GM12875 (cell line): ENCODE measurements at regions not wholly inside any gene's neighbourhood (a gene's known extent, or its start where the extent isn't known, plus 50 kb on each side); places are given as distances from the start of the nearest gene placed in this dataset.

Experiments
- H3K4me3 ChIP-seq: one replicate; pipeline ENCODE4 v1.5.1; 2011; ENCODE audit warnings: low read depth, low read length, control low read depth
- CTCF ChIP-seq: IDR thresholded peaks from 2 replicates; pipeline ENCODE4 v1.5.1; 2011; ENCODE audit warnings: low read depth, mild to moderate bottlenecking, control low read depth, inconsistent platforms, low read length, moderate library complexity, borderline replicate concordance; ENCODE audit not compliant: insufficient read depth

DNA sequence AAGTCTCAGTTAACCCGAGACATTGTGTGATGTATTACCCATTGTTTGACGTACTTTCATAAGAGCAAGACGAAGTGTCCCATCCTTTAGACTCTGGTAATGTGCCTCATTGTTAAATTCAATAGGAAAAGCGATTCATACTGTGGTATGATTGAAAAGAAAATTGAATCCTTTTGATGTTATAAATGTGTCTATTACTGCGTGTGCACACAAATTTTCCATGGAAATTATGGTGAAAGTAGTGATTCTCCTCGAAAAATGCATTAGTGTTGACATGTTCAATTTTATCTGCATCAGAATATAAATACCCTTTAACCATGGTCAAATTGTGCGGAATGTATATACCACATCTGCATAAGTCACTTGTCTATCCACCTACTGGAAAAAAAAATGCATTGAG is 386.8 kb downstream of the INSC start:
- no peak overlapping the region for H3K4me3 ChIP-seq
- TF ChIP-seq CTCF, result no peak

DNA sequence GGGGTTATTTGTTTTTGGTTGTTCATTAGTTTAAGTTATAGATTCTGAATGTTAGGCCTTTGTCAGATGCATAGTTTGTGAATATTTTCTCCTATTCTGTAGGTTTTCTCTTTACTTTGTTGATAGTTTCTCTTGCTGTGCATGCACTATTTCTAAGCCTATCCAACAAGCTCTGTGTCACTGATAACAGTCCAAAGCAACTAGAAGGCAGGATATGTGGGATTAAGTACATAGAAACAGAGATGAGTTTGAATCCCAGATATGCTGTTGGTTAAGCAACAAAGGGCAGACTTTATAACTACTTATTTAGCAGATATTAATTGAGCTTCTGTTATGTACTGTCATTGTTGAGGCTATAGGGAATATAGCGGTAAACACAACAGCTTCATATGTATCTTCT is 390.4 kb downstream of the INSC start:
- no peak for TF ChIP-seq CTCF

DNA sequence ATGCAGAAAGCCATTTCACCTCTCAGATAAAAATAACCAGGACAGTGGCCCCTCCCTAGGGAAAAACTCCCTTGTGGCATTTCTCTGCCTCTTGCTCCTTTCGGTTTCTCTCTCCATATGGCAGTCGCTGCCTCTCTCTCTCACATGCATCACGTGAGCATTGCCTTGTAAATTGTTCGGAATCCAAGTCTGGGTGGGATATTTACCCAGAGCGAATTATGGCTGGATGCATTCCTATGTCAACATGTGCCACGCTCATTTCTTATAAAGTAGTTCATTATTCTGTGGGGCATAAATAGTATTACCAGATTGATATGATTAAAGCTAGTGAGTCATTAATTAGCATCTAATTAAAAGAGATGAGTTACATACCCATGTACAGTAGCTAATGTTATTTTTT is 392.9 kb downstream of the INSC start:
- TF ChIP-seq CTCF, result no peak
- H3K4me3 ChIP-seq, result no peak overlapping the region

More for the DNA sequence above, 390.4 kb downstream of the INSC start:
- H3K4me3 ChIP-seq, result no peak overlapping the region

DNA sequence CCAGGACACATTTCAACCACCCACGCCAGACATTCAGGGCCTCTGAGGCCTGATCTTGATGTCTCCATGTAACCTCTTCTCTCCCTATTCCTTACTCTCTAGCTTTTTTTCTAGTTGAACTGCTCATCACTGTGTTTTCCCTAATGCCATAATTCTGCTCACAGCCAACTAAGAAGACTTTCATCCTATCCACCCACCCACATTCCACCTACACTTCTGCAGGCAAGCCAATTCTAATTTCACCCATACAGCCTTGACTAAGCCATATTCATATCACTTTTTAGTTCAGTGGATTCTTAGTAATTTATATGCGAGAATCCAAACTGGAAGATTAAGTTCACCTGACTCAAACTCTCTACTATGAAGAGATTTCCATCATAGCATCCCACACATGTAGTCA is 394.4 kb downstream of the INSC start:
- no peak for TF ChIP-seq CTCF
- no peak overlapping the region for H3K4me3 ChIP-seq

DNA sequence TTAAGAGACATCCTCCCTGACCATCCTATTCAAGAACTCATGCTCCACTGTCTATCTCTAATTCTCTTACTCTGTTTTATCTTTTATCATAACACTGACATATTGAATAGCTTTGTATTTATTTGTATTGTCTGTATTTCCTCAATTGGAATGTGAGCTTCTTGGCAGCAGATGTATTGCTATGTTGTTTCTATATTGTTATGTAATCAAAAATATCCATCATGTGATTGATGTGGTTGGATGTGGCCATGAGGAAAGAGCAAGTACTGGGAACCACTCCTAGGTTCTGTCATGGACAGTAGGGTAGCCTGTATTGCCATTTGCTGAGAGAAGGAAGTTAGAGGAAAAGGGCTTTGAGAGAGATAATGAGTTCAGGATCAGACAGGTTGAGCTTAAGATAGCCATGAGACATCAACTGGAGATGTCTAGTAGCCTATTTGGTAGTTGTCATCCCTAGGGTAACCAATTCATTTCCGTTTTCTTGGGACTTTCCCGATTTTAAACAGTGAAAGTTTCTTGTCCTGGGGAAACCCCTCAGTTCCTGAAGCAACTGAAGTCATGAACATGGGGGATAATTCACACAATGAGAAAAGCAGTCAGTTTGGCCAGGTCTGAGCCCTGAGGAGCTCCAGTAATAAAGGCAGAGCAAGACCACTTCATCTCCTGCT is 404.5 kb downstream of the INSC start:
- no peak for TF ChIP-seq CTCF
- no peak overlapping the region for H3K4me3 ChIP-seq

- H3K4me3 ChIP-seq, result no peak overlapping the region
- TF ChIP-seq CTCF, result no peak
Measured at GRCh38 chr11:15519911-15520310, 405.2 kb downstream of the INSC start.

DNA sequence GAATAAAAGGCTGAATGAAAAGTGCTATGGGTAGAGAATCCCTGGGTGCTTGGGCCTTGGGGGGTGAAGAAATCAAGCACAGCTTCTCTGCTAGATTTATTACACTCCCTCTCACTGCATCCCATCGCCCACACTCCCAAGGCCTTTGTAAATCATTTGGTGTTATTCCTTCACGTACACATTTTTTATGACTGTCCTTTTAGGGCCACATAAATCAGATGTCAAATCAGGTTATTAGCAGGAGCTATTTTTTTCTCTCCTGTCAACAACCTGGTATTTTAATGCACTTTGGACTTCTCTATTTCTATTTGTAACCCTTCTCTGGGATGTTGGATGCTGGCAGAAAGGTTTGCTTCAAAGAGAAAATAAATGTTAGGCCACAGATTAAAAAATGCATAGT is 408.8 kb downstream of the INSC start:
- H3K4me3 ChIP-seq, result no peak overlapping the region
- TF ChIP-seq CTCF, result no peak
